Stimulated activated effector memory CD8-positive, alpha-beta T cell treated with anti-CD3 and anti-CD28 coated beads, Interleukin-12 subunit alpha, Interleukin-12 subunit beta, amount 100 ng/mL, for 72 hours (primary cell): ENCODE measurements at regions not wholly inside any gene's neighbourhood (a gene's known extent, or its start where the extent isn't known, plus 50 kb on each side); places are given as distances from the start of the nearest gene placed in this dataset.
"Not testable (repeated sequence)": the region's sequence is repeated elsewhere in the genome, so short reads cannot be mapped to it uniquely, and the experiment has no call there.

Experiments used
- ATAC-seq: fragments of 150-1000 bp; cut with Tn5 transposase; 2 replicates; pipeline ENCODE4 v1.10.0; 2021
- DNase-seq, 2 donors: peaks; one replicate each; pipeline ENCODE4 v3.0.0; 2021 to 2022; ENCODE audit warnings: low spot score in 2 of 2
- H3K27ac Mint-ChIP-seq: one replicate; pipeline ENCODE4 v1.8.0; 2022; ENCODE audit warnings: mild to moderate bottlenecking, mixed read lengths
- H3K36me3 Mint-ChIP-seq: one replicate; pipeline ENCODE4 v1.8.0; 2022; ENCODE audit warnings: mild to moderate bottlenecking, mixed read lengths
- H3K4me1 Mint-ChIP-seq: one replicate; pipeline ENCODE4 v1.8.0; 2022; ENCODE audit warnings: mixed read lengths
- H3K4me3 Mint-ChIP-seq: one replicate; pipeline ENCODE4 v1.8.0; 2022; ENCODE audit warnings: mild to moderate bottlenecking, mixed read lengths
- H3K9me3 Mint-ChIP-seq: one replicate; pipeline ENCODE4 v1.8.0; 2022; ENCODE audit warnings: mixed read lengths

GRCh38 chr18:8514409-8514808 is 94.8 kb upstream of the RAB12 start:
- H3K4me3 Mint-ChIP-seq, result no peak overlapping the region
- H3K27ac Mint-ChIP-seq, result no peak overlapping the region

GRCh38 chr18:8515142-8515865 is 93.9 kb upstream of the RAB12 start:
- no peak overlapping the region for H3K4me3 Mint-ChIP-seq

More at GRCh38 chr18:8514409-8514808, 94.8 kb upstream of the RAB12 start:
- Mint-ChIP-seq H3K4me1 (no peaks in the 10 kb centered on the region), H3K36me3 (no peaks in the 10 kb centered on the region), H3K9me3 (no peaks in the 10 kb centered on the region)
- ATAC-seq, result no peak
- DNase-seq, result no peak

GRCh38 chr18:8516371-8517250 is 92.6 kb upstream of the RAB12 start:
- H3K9me3 Mint-ChIP-seq, result peaks cover 2% of the 10 kb centered on the region
- no peak for ATAC-seq
- H3K27ac Mint-ChIP-seq, result no peak overlapping the region
- no peaks in the 10 kb centered on the region for H3K4me1 Mint-ChIP-seq
- DNase-seq, result no peak
- no peaks in the 10 kb centered on the region for H3K36me3 Mint-ChIP-seq
- H3K4me3 Mint-ChIP-seq, result no peak overlapping the region

More at GRCh38 chr18:8515142-8515865, 93.9 kb upstream of the RAB12 start:
- H3K4me1 Mint-ChIP-seq, result no peaks in the 10 kb centered on the region
- H3K36me3 Mint-ChIP-seq, result no peaks in the 10 kb centered on the region
- H3K9me3 Mint-ChIP-seq, result peaks cover under 1% of the 10 kb centered on the region
- no peak overlapping the region for H3K27ac Mint-ChIP-seq
- no peak for DNase-seq
- ATAC-seq, result no peak

GRCh38 chr18:8517276-8517675 is 92.0 kb upstream of the RAB12 start:
- no peak for ATAC-seq
- Mint-ChIP-seq H3K27ac (no peak overlapping the region), H3K4me1 (no peaks in the 10 kb centered on the region), H3K4me3 (no peak overlapping the region), H3K36me3 (no peaks in the 10 kb centered on the region), H3K9me3 (peaks cover 2% of the 10 kb centered on the region)
- DNase-seq, result no peak

- ATAC-seq, result no peak
- no peak overlapping the region for H3K4me3 Mint-ChIP-seq
Measured at GRCh38 chr18:8519102-8519501, 90.1 kb upstream of the RAB12 start.

GRCh38 chr18:8520266-8520665 is 89.0 kb upstream of the RAB12 start:
- ATAC-seq, result no peak
- Mint-ChIP-seq H3K4me3 (no peak overlapping the region), H3K4me1 (no peaks in the 10 kb centered on the region), H3K36me3 (no peaks in the 10 kb centered on the region), H3K9me3 (peaks cover 2% of the 10 kb centered on the region), H3K27ac (no peak overlapping the region)
- no peak for DNase-seq

More at GRCh38 chr18:8519102-8519501, 90.1 kb upstream of the RAB12 start:
- H3K36me3 Mint-ChIP-seq, result no peaks in the 10 kb centered on the region
- H3K27ac Mint-ChIP-seq, result no peak overlapping the region
- H3K4me1 Mint-ChIP-seq, result no peaks in the 10 kb centered on the region
- peaks cover 2% of the 10 kb centered on the region for H3K9me3 Mint-ChIP-seq
- DNase-seq, result no peak

GRCh38 chr18:8522756-8523155 is 86.5 kb upstream of the RAB12 start:
- H3K4me3 Mint-ChIP-seq, result no peak overlapping the region
- H3K4me1 Mint-ChIP-seq, result no peaks in the 10 kb centered on the region
- ATAC-seq, result no peak
- H3K27ac Mint-ChIP-seq, result no peak overlapping the region
- H3K36me3 Mint-ChIP-seq, result no peaks in the 10 kb centered on the region
- peaks cover 2% of the 10 kb centered on the region for H3K9me3 Mint-ChIP-seq
- DNase-seq, result no peak

GRCh38 chr18:8525692-8526091 is 83.5 kb upstream of the RAB12 start:
- H3K9me3 Mint-ChIP-seq, result peaks cover 10% of the 10 kb centered on the region
- ATAC-seq (no peak), DNase-seq (no peak)
- no peak overlapping the region for H3K4me3 Mint-ChIP-seq
- no peaks in the 10 kb centered on the region for H3K4me1 Mint-ChIP-seq
- no peaks in the 10 kb centered on the region for H3K36me3 Mint-ChIP-seq
- no peak overlapping the region for H3K27ac Mint-ChIP-seq

- Mint-ChIP-seq H3K4me1 (no peaks in the 10 kb centered on the region), H3K9me3 (peaks cover 15% of the 10 kb centered on the region), H3K4me3 (no peak overlapping the region), H3K27ac (no peak overlapping the region), H3K36me3 (no peaks in the 10 kb centered on the region)
- no peak for ATAC-seq
- no peak for DNase-seq
Measured at GRCh38 chr18:8526332-8526731, 82.9 kb upstream of the RAB12 start.

- H3K36me3 Mint-ChIP-seq, result no peaks in the 10 kb centered on the region
- peaks cover 27% of the 10 kb centered on the region for H3K9me3 Mint-ChIP-seq
- ATAC-seq, result no peak
- H3K4me3 Mint-ChIP-seq, result no peak overlapping the region
- H3K27ac Mint-ChIP-seq, result no peak overlapping the region
- no peaks in the 10 kb centered on the region for H3K4me1 Mint-ChIP-seq
- no peak for DNase-seq
Measured at GRCh38 chr18:8529609-8530008, 79.6 kb upstream of the RAB12 start.

GRCh38 chr18:8531084-8531483 is 78.2 kb upstream of the RAB12 start:
- H3K4me3 Mint-ChIP-seq, ATAC-seq, H3K4me1 Mint-ChIP-seq, DNase-seq, H3K27ac Mint-ChIP-seq, H3K36me3 Mint-ChIP-seq: not testable (repeated sequence)
- peaks cover 27% of the 10 kb centered on the region for H3K9me3 Mint-ChIP-seq

GRCh38 chr18:8536231-8536630 is 73.0 kb upstream of the RAB12 start:
- DNase-seq, result no peak
- no peak for ATAC-seq
- Mint-ChIP-seq H3K9me3 (peaks cover 13% of the 10 kb centered on the region), H3K4me3 (no peak overlapping the region), H3K36me3 (no peaks in the 10 kb centered on the region), H3K4me1 (no peaks in the 10 kb centered on the region), H3K27ac (no peak overlapping the region)

GRCh38 chr18:8536922-8537321 is 72.3 kb upstream of the RAB12 start:
- Mint-ChIP-seq H3K4me3 (no peak overlapping the region), H3K27ac (no peak overlapping the region), H3K36me3 (no peaks in the 10 kb centered on the region), H3K9me3 (peaks cover 6% of the 10 kb centered on the region), H3K4me1 (no peaks in the 10 kb centered on the region)
- ATAC-seq (peak; percentile 16), DNase-seq (no peak)

GRCh38 chr18:8537400-8537799 is 71.8 kb upstream of the RAB12 start:
- Mint-ChIP-seq H3K4me3 (no peak overlapping the region), H3K36me3 (no peaks in the 10 kb centered on the region), H3K4me1 (no peaks in the 10 kb centered on the region), H3K9me3 (peaks cover 1% of the 10 kb centered on the region), H3K27ac (no peak overlapping the region)
- ATAC-seq (peak; percentile 40), DNase-seq (no peak)

GRCh38 chr18:8538935-8539334 is 70.3 kb upstream of the RAB12 start:
- Mint-ChIP-seq H3K27ac (no peak overlapping the region), H3K9me3 (no peaks in the 10 kb centered on the region), H3K4me3 (no peak overlapping the region), H3K36me3 (no peaks in the 10 kb centered on the region), H3K4me1 (no peaks in the 10 kb centered on the region)
- ATAC-seq (no peak), DNase-seq (no peak)

- no peaks in the 10 kb centered on the region for H3K4me1 Mint-ChIP-seq
- no peak overlapping the region for H3K27ac Mint-ChIP-seq
- H3K36me3 Mint-ChIP-seq, result no peaks in the 10 kb centered on the region
- no peak overlapping the region for H3K4me3 Mint-ChIP-seq
- no peaks in the 10 kb centered on the region for H3K9me3 Mint-ChIP-seq
- ATAC-seq (no peak), DNase-seq (no peak)
Measured at GRCh38 chr18:8546677-8547076, 62.6 kb upstream of the RAB12 start.
